PC-9 (cell line): ENCODE measurements at regions not wholly inside any gene's neighbourhood (a gene's known extent, or its start where the extent isn't known, plus 50 kb on each side); places are given as distances from the start of the nearest gene placed in this dataset.

Experiments used
- BruUV-seq: library from RNA; stranded (reverse); fragments of 400-500 nt; replicated peaks from 2 replicates; lab custom pipeline; 2021; lab: Mats Ljungman, UMichigan
- CTCF ChIA-PET: fragments of 300-600 bp; sonication (Branson Sonifier 250); formaldehyde crosslinking; loops from one replicate; lab custom pipeline; 2022; ENCODE audit warnings: antibody characterized with exemption; lab: Charles Lee
- POLR2A ChIA-PET: fragments of 300-600 bp; sonication (Branson Sonifier 250); formaldehyde crosslinking; loops from one replicate; lab custom pipeline; 2022; ENCODE audit warnings: antibody characterized with exemption; ENCODE audit not compliant: unreplicated experiment; lab: Charles Lee
- DNase-seq, 2 experiments: peaks; one replicate each; pipeline versions ENCODE4 v3.0.0 to v3.0.0-alpha.2; 2015 to 2022; ENCODE audit warnings: mixed read lengths in 1 of 2
- H2AFZ ChIP-seq: fragments of 200-600 bp; sonication (generic); 2 replicates; pipeline ENCODE4 v1.8.1; 2017; ENCODE audit warnings: antibody characterized with exemption
- H3F3A ChIP-seq: fragments of 200-600 bp; sonication (generic); 2 replicates; pipeline ENCODE4 v1.8.1; 2017; ENCODE audit warnings: antibody characterized with exemption, mild to moderate bottlenecking, low read depth; ENCODE audit not compliant: insufficient read depth
- H3K27ac ChIP-seq: fragments of 200-600 bp; sonication (generic); 2 replicates; pipeline ENCODE4 v1.6.1; 2016; ENCODE audit warnings: mixed run types
- H3K27me3 ChIP-seq: fragments of 200-600 bp; sonication (generic); 2 replicates; pipeline ENCODE4 v1.6.1; 2016; ENCODE audit warnings: low read depth, mixed run types; ENCODE audit not compliant: insufficient read depth
- H3K36me3 ChIP-seq: fragments of 200-600 bp; sonication (generic); 2 replicates; pipeline ENCODE4 v1.6.1; 2016; ENCODE audit warnings: low read depth, mixed run types
- H3K4me1 ChIP-seq: fragments of 200-600 bp; sonication (generic); replicated peaks from 2 replicates; pipeline ENCODE4 v1.6.1; 2016; ENCODE audit warnings: mixed run types; ENCODE audit not compliant: insufficient read depth
- H3K4me2 ChIP-seq: fragments of 200-600 bp; sonication (generic); 2 replicates; pipeline ENCODE4 v1.6.1; 2017; ENCODE audit warnings: mixed run types
- H3K4me3 ChIP-seq: fragments of 200-600 bp; sonication (generic); 2 replicates; pipeline ENCODE4 v1.6.1; 2016; ENCODE audit warnings: mixed run types
- H3K79me2 ChIP-seq: fragments of 200-600 bp; sonication (generic); 2 replicates; pipeline ENCODE4 v1.6.1; 2017; ENCODE audit warnings: low read depth, mixed run types
- H3K9me2 ChIP-seq: fragments of 200-600 bp; sonication (generic); 2 replicates; pipeline ENCODE4 v1.8.1; 2017; ENCODE audit warnings: mild to moderate bottlenecking; ENCODE audit not compliant: insufficient read depth
- H3K9me3 ChIP-seq: fragments of 200-600 bp; sonication (generic); 2 replicates; pipeline ENCODE4 v1.8.1; 2016; ENCODE audit warnings: low read depth; ENCODE audit not compliant: insufficient read depth
- H4K20me1 ChIP-seq: fragments of 200-600 bp; sonication (generic); 2 replicates; pipeline ENCODE4 v1.8.1; 2017; ENCODE audit not compliant: insufficient read depth
- CTCF ChIP-seq: fragments of 200-600 bp; sonication (generic); conservative IDR thresholded peaks from 2 replicates; pipeline ENCODE4 v1.6.1; 2017; ENCODE audit warnings: mixed run types, antibody characterized with exemption, mild to moderate bottlenecking, moderate library complexity
- EZH2 ChIP-seq: fragments of 200-600 bp; sonication (generic); IDR thresholded peaks from 2 replicates; pipeline ENCODE4 v1.8.0; 2017; ENCODE audit warnings: antibody characterized with exemption, low read depth
- intact Hi-C: fragments of 100-400 bp; cut with micrococcal nuclease; formaldehyde crosslinking; loops from one replicate; pipeline ENCODE4 v1.10.0; 2022; ENCODE audit not compliant: unreplicated experiment

- H2AFZ ChIP-seq = no peak overlapping the region
- no TSS peak for BruUV-seq
- POLR2A ChIA-PET = no interaction called here
These were observed 791.0 kb upstream of the ADGRL4 start for GRCh38 chr1:79797487-79797886.

GRCh38 chr1:79796434-79796833, 789.9 kb upstream of the ADGRL4 start:
- intact Hi-C loops = no loop called here
- POLR2A ChIA-PET = no interaction called here

More at GRCh38 chr1:79797487-79797886, 791.0 kb upstream of the ADGRL4 start:
- Histone ChIP-seq H3K27ac (no peak overlapping the region), H3K9me2 (peaks cover 8% of the 10 kb centered on the region; the same call in 1 of the 2 replicates), H3K79me2 (no peaks in the 10 kb centered on the region), H3K4me2 (no peak overlapping the region), H3K27me3 (no peaks in the 10 kb centered on the region), H3K9me3 (no peaks in the 10 kb centered on the region), H3F3A (no peaks in the 10 kb centered on the region), H3K36me3 (no peaks in the 10 kb centered on the region), H3K4me3 (no peak overlapping the region), H3K4me1 (no peaks in the 10 kb centered on the region), H4K20me1 (peaks cover 4% of the 10 kb centered on the region; the same call in 1 of the 2 replicates)
- TF ChIP-seq EZH2 = no peak
- intact Hi-C loops = no loop called here
- CTCF ChIA-PET = no interaction called here
- no peak for DNase-seq

GRCh38 chr1:79792219-79792930, 785.8 kb upstream of the ADGRL4 start:
- Histone ChIP-seq H2AFZ (no peak overlapping the region), H3K9me2 (no peaks in the 10 kb centered on the region), H3K4me3 (no peak overlapping the region), H3K4me1 (no peaks in the 10 kb centered on the region), H3K27ac (no peak overlapping the region), H3K9me3 (0 out of 2 replicates have a peak, but pooled peaks cover 3% of the 10 kb centered on the region), H3F3A (no peaks in the 10 kb centered on the region), H3K36me3 (no peaks in the 10 kb centered on the region), H3K79me2 (no peaks in the 10 kb centered on the region), H4K20me1 (peaks cover 4% of the 10 kb centered on the region; the same call in 1 of the 2 replicates), H3K27me3 (no peaks in the 10 kb centered on the region), H3K4me2 (no peak overlapping the region)
- no peak for DNase-seq
- no peak for TF ChIP-seq CTCF
- TF ChIP-seq EZH2 = no peak
- intact Hi-C loops = no loop called here
- no TSS peak for BruUV-seq
- CTCF ChIA-PET = no interaction called here
- POLR2A ChIA-PET = no interaction called here

More at GRCh38 chr1:79796434-79796833, 789.9 kb upstream of the ADGRL4 start:
- TF ChIP-seq CTCF = no peak
- TF ChIP-seq EZH2 = no peak
- no peaks in the 10 kb centered on the region for H3K36me3 ChIP-seq
- no peak overlapping the region for H3K27ac ChIP-seq
- peak overlapping the region; percentile 9; the same call in 1 of the 2 replicates for H2AFZ ChIP-seq
- H3K9me3 ChIP-seq = no peaks in the 10 kb centered on the region
- DNase-seq = no peak
- no peaks in the 10 kb centered on the region for H3K4me1 ChIP-seq
- no TSS peak for BruUV-seq
- H3K4me2 ChIP-seq = no peak overlapping the region
- no peak overlapping the region for H3K4me3 ChIP-seq
- CTCF ChIA-PET = no interaction called here
- H3K27me3 ChIP-seq = no peaks in the 10 kb centered on the region
- peaks cover 4% of the 10 kb centered on the region; the same call in 1 of the 2 replicates for H4K20me1 ChIP-seq
- H3F3A ChIP-seq = no peaks in the 10 kb centered on the region
- peaks cover under 1% of the 10 kb centered on the region; the same call in 1 of the 2 replicates for H3K9me2 ChIP-seq
- no peaks in the 10 kb centered on the region for H3K79me2 ChIP-seq
